HG03064 (cell line): ENCODE measurements at regions not wholly inside any gene's neighbourhood (a gene's known extent, or its start where the extent isn't known, plus 50 kb on each side); places are given as distances from the start of the nearest gene placed in this dataset.
"Not testable (repeated sequence)": the region's sequence is repeated elsewhere in the genome, so short reads cannot be mapped to it uniquely, and the experiment has no call there.

Source experiments
- ATAC-seq: cut with Tn5 transposase; IDR thresholded peaks from one replicate; pipeline ENCODE4 v1.9.1; 2021; ENCODE audit warnings: low read depth; ENCODE audit not compliant: unreplicated experiment

GRCh38 chr6:85892346-85892745 lies 249.7 kb upstream of the SYNCRIP start:
- no peak for ATAC-seq

GRCh38 chr6:85887461-85887860 lies 244.8 kb upstream of the SYNCRIP start:
- ATAC-seq: no peak

GRCh38 chr6:85868685-85869084 lies 226.0 kb upstream of the SYNCRIP start:
- ATAC-seq: no peak

GRCh38 chr6:85867595-85867994 lies 224.9 kb upstream of the SYNCRIP start:
- ATAC-seq: no peak

- no peak for ATAC-seq
Observed at GRCh38 chr6:85866758-85867401, 224.2 kb upstream of the SYNCRIP start.

- ATAC-seq: no peak
Observed at GRCh38 chr6:85866370-85866730, 223.7 kb upstream of the SYNCRIP start.

GRCh38 chr6:85865420-85866369 lies 223.0 kb upstream of the SYNCRIP start:
- no peak for ATAC-seq

GRCh38 chr6:85864453-85865401 lies 222.0 kb upstream of the SYNCRIP start:
- ATAC-seq: no peak

- ATAC-seq: no peak
Observed at GRCh38 chr6:85856235-85856634, 213.5 kb upstream of the SYNCRIP start.

- not testable (repeated sequence) for ATAC-seq
Observed at GRCh38 chr6:85838351-85839119, 195.8 kb upstream of the SYNCRIP start.

- no peak for ATAC-seq
Observed at GRCh38 chr6:85828973-85829372, 186.3 kb upstream of the SYNCRIP start.

GRCh38 chr6:85826997-85827396 lies 184.3 kb upstream of the SYNCRIP start:
- ATAC-seq: no peak

GRCh38 chr6:85824329-85824728 lies 181.6 kb upstream of the SYNCRIP start:
- ATAC-seq: no peak

GRCh38 chr6:85810558-85810957 lies 167.9 kb upstream of the SYNCRIP start:
- no peak for ATAC-seq

GRCh38 chr6:85803721-85804120 lies 161.0 kb upstream of the SYNCRIP start:
- no peak for ATAC-seq

- no peak for ATAC-seq
Observed at GRCh38 chr6:85802162-85802561, 159.5 kb upstream of the SYNCRIP start.

- no peak for ATAC-seq
Observed at GRCh38 chr6:85798931-85799652, 156.4 kb upstream of the SYNCRIP start.

- no peak for ATAC-seq
Observed at GRCh38 chr6:85797993-85798392, 155.3 kb upstream of the SYNCRIP start.

- no peak for ATAC-seq
Observed at GRCh38 chr6:85795945-85796344, 153.3 kb upstream of the SYNCRIP start.
